ENCODE measurements at regions not wholly inside any gene's neighbourhood (a gene's known extent, or its start where the extent isn't known, plus 50 kb on each side); places are given as distances from the start of the nearest gene placed in this dataset.

GRCh38 chrX:67346225-67346624, 197.6 kb upstream of the AR start (continued):
- TF ChIP-seq IRF3 (IDR thresholded peaks at IDR 0.05; ENCODE audit: low read depth, low read length) (no peak), FOXM1 (IDR thresholded peaks at IDR 0.05; ENCODE audit: low read depth) (no peak), TEAD4 (IDR thresholded peaks at IDR 0.05; ENCODE audit: borderline replicate concordance, insufficient read depth) (no peak), NFIC (IDR thresholded peaks at IDR 0.05; ENCODE audit: borderline replicate concordance) (no peak), ELF1 (IDR thresholded peaks at IDR 0.05) (no peak), USF2 (IDR thresholded peaks at IDR 0.05; ENCODE audit: borderline replicate concordance, low read depth, low read length) (no peak), USF1 (IDR thresholded peaks at IDR 0.05; ENCODE audit: borderline replicate concordance, low read depth) (no peak), PBX3 (IDR thresholded peaks at IDR 0.05) (no peak), SMC3 (IDR thresholded peaks at IDR 0.05; ENCODE audit: low read depth, low read length) (no peak), FOSL2 (IDR thresholded peaks at IDR 0.05; ENCODE audit: borderline replicate concordance, low read depth) (no peak), SIN3A (IDR thresholded peaks at IDR 0.05; ENCODE audit: borderline replicate concordance, low read depth, low read length) (no peak)

- CTCF ChIA-PET, result no interaction called here
Measured at GRCh38 chrX:67346667-67347066, 197.2 kb upstream of the AR start.

More at GRCh38 chrX:67346667-67347066, 197.2 kb upstream of the AR start:
- no peak for TF ChIP-seq ZBTB33 (IDR thresholded peaks at IDR 0.05; ENCODE audit: borderline replicate concordance, low read depth)
- no peak for TF ChIP-seq SIN3A (IDR thresholded peaks at IDR 0.05; ENCODE audit: borderline replicate concordance, low read depth, low read length)
- no peak for TF ChIP-seq TAF1 (IDR thresholded peaks at IDR 0.05; ENCODE audit: borderline replicate concordance, low read depth, low read length)
- TF ChIP-seq MEF2A (IDR thresholded peaks at IDR 0.05; ENCODE audit: borderline replicate concordance, low read depth), result no peak
- TF ChIP-seq USF1 (IDR thresholded peaks at IDR 0.05; ENCODE audit: borderline replicate concordance, low read depth), result no peak
- TF ChIP-seq CTCF (IDR thresholded peaks at IDR 0.05), result no peak
- TF ChIP-seq MXI1 (IDR thresholded peaks at IDR 0.05; ENCODE audit: low read depth, low read length), result no peak
- TF ChIP-seq NRF1 (IDR thresholded peaks at IDR 0.05; ENCODE audit: low read depth, low read length), result no peak
- no peak for TF ChIP-seq FOXM1 (IDR thresholded peaks at IDR 0.05; ENCODE audit: low read depth)
- TF ChIP-seq RFX5 (IDR thresholded peaks at IDR 0.05; ENCODE audit: low read length), result no peak
- TF ChIP-seq USF2 (IDR thresholded peaks at IDR 0.05; ENCODE audit: borderline replicate concordance, low read depth, low read length), result no peak
- no peak for TF ChIP-seq GATA2 (CRISPR knock-in tag; IDR thresholded peaks at IDR 0.05)
- no peak for TF ChIP-seq RAD21 (IDR thresholded peaks at IDR 0.05; ENCODE audit: low read length)
- no peak for TF ChIP-seq PBX3 (IDR thresholded peaks at IDR 0.05)
- no peak for TF ChIP-seq JUND (IDR thresholded peaks at IDR 0.05)
- DNase-seq, result no peak
- H4K20me1 ChIP-seq (ENCODE audit: insufficient read depth), result no peaks in the 10 kb centered on the region
- H3K9me2 ChIP-seq, result no peaks in the 10 kb centered on the region
- H3K27ac ChIP-seq (ENCODE audit: low read depth in 2 of 2, low read length in 1 of 2), result no peak overlapping the region
- H3K4me2 ChIP-seq, result no peak overlapping the region
- H3K9ac ChIP-seq, result no peak overlapping the region
- H3F3A ChIP-seq (replicated peaks; ENCODE audit: insufficient read depth), result no peaks in the 10 kb centered on the region
- no peaks in the 10 kb centered on the region for H3K27me3 ChIP-seq (ENCODE audit: insufficient read depth)
- POLR2A ChIA-PET, result no interaction called here
- 0% methylated on average over 1 of the region's 1 CpG for WGBS (ENCODE audit: low lambda C conversion rate)
- no peak overlapping the region for H2AFZ ChIP-seq (ENCODE audit: low read depth)
- H3K4me1 ChIP-seq (ENCODE audit: control insufficient read depth in 1 of 2, insufficient read depth in 2 of 2, low read depth in 1 of 2, low read length in 1 of 2), result no peaks in the 10 kb centered on the region
- no peaks in the 10 kb centered on the region for H3K9me3 ChIP-seq
- H3K79me2 ChIP-seq (ENCODE audit: insufficient read depth), result no peaks in the 10 kb centered on the region
- no peak overlapping the region for H3K4me3 ChIP-seq (ENCODE audit: low read depth in 2 of 2, low read length in 1 of 2)
- no peaks in the 10 kb centered on the region for H3K36me3 ChIP-seq (replicated peaks in 1 of 2; ENCODE audit: control insufficient read depth in 1 of 2, insufficient read depth in 2 of 2, low read length in 1 of 2)
